GM23338 (cell line): ENCODE measurements at regions not wholly inside any gene's neighbourhood (a gene's known extent, or its start where the extent isn't known, plus 50 kb on each side); places are given as distances from the start of the nearest gene placed in this dataset.

Experiments
- ATAC-seq: fragments of 200-7000 bp; cut with Tn5 transposase; 3 replicates; pipeline ENCODE4 v1.9.1; 2020
- DNase-seq: peaks from one replicate; pipeline ENCODE4 v3.0.0-alpha.2; 2015; ENCODE audit warnings: low spot score
- H2AFZ ChIP-seq: fragments of 200-600 bp; sonication (generic); 2 replicates; pipeline ENCODE4 v1.8.0; 2016; ENCODE audit warnings: antibody characterized with exemption, mild to moderate bottlenecking, moderate library complexity
- H3F3A ChIP-seq: fragments of 200-600 bp; sonication (generic); replicated peaks from 2 replicates; pipeline ENCODE4 v1.8.0; 2017; ENCODE audit warnings: antibody characterized with exemption, mixed run types, low read depth
- H3K27ac ChIP-seq: fragments of 200-600 bp; sonication (generic); 2 replicates; pipeline ENCODE4 v1.6.1; 2016; ENCODE audit warnings: low read depth
- H3K27me3 ChIP-seq: fragments of 200-600 bp; sonication (generic); 2 replicates; pipeline ENCODE4 v1.8.0; 2016; ENCODE audit warnings: mild to moderate bottlenecking, mixed run types, moderate library complexity; ENCODE audit not compliant: insufficient read depth
- H3K36me3 ChIP-seq: fragments of 200-600 bp; sonication (generic); 2 replicates; pipeline ENCODE4 v1.8.0; 2016; ENCODE audit warnings: mild to moderate bottlenecking; ENCODE audit not compliant: insufficient read depth
- H3K4me1 ChIP-seq: fragments of 200-600 bp; sonication (generic); 2 replicates; pipeline ENCODE4 v1.8.0; 2016; ENCODE audit warnings: mild to moderate bottlenecking, moderate library complexity; ENCODE audit not compliant: insufficient read depth
- H3K4me2 ChIP-seq: fragments of 200-600 bp; sonication (generic); 2 replicates; pipeline ENCODE4 v1.7.1; 2017; ENCODE audit warnings: mixed run types
- H3K4me3 ChIP-seq: fragments of 200-600 bp; sonication (generic); 2 replicates; pipeline ENCODE4 v1.6.1; 2016; ENCODE audit warnings: mixed run types
- H3K79me2 ChIP-seq: fragments of 200-600 bp; sonication (generic); replicated peaks from 2 replicates; pipeline ENCODE4 v1.8.0; 2017; ENCODE audit warnings: mild to moderate bottlenecking; ENCODE audit not compliant: insufficient read depth
- H3K9me2 ChIP-seq: fragments of 200-600 bp; sonication (generic); 2 replicates; pipeline ENCODE4 v1.8.0; 2017; ENCODE audit not compliant: insufficient read depth
- H4K20me1 ChIP-seq: fragments of 200-600 bp; sonication (generic); replicated peaks from 2 replicates; pipeline ENCODE4 v1.8.0; 2017; ENCODE audit warnings: mild to moderate bottlenecking; ENCODE audit not compliant: insufficient read depth
- H3K27ac Mint-ChIP-seq: 2 replicates; pipeline ENCODE4 v1.8.0; 2020; ENCODE audit warnings: inconsistent platforms, mild to moderate bottlenecking, moderate library complexity, mixed read lengths
- H3K27me3 Mint-ChIP-seq: 3 replicates; pipeline ENCODE4 v1.8.0; 2022; ENCODE audit warnings: low read depth, mild to moderate bottlenecking, moderate library complexity, mixed read lengths, inconsistent platforms; ENCODE audit not compliant: insufficient read depth, poor library complexity
- H3K36me3 Mint-ChIP-seq: 3 replicates; pipeline ENCODE4 v1.8.0; 2021; ENCODE audit warnings: low read depth, mild to moderate bottlenecking, inconsistent platforms, moderate library complexity, mixed read lengths
- H3K4me1 Mint-ChIP-seq: 3 replicates; pipeline ENCODE4 v1.8.0; 2020; ENCODE audit warnings: mild to moderate bottlenecking, inconsistent platforms, mixed read lengths
- H3K4me3 Mint-ChIP-seq: 3 replicates; pipeline ENCODE4 v1.8.0; 2021; ENCODE audit warnings: moderate library complexity, mild to moderate bottlenecking, inconsistent platforms, mixed read lengths
- H3K9me3 Mint-ChIP-seq: 3 replicates; pipeline ENCODE4 v1.8.0; 2020; ENCODE audit warnings: moderate library complexity, mild to moderate bottlenecking, inconsistent platforms, mixed read lengths
- CREB1 ChIP-seq: fragments of 250-450 bp; sonication (Bioruptor Pico); IDR thresholded peaks from 2 replicates; pipeline ENCODE4 v1.5.0; 2020; ENCODE audit warnings: low read depth, mild to moderate bottlenecking, moderate library complexity
- CTCF ChIP-seq, 2 experiments: fragments of 200-600 bp in 1 of 2; sonication (generic) in 1 of 2; conservative IDR thresholded peaks; 2 replicates each; pipeline versions ENCODE4 v1.5.1 to v1.6.1; 2016 to 2017; ENCODE audit warnings: antibody characterized with exemption in 2 of 2, low read depth in 2 of 2, mild to moderate bottlenecking in 2 of 2, moderate library complexity in 1 of 2
- ETS1 ChIP-seq: IDR thresholded peaks from 2 replicates; pipeline ENCODE4 v1.6.1; 2016; ENCODE audit warnings: antibody characterized with exemption
- EZH2 ChIP-seq: fragments of 200-600 bp; sonication (generic); IDR thresholded peaks from one replicate; pipeline ENCODE4 v1.8.0; 2017; ENCODE audit warnings: antibody characterized with exemption, mild to moderate bottlenecking, low read depth; ENCODE audit not compliant: unreplicated experiment
- JUNB ChIP-seq: IDR thresholded peaks from one replicate; pipeline ENCODE4 v1.6.1; 2016; ENCODE audit warnings: antibody characterized with exemption; ENCODE audit not compliant: unreplicated experiment
- NANOG ChIP-seq: IDR thresholded peaks from 2 replicates; pipeline ENCODE4 v1.6.1; 2016; ENCODE audit warnings: antibody characterized with exemption, borderline replicate concordance
- POLR2AphosphoS5 ChIP-seq: IDR thresholded peaks from 2 replicates; pipeline ENCODE4 v1.6.1; 2016; ENCODE audit warnings: antibody characterized with exemption, low read depth
- REST ChIP-seq: IDR thresholded peaks from one replicate; pipeline ENCODE4 v1.6.1; 2018; ENCODE audit warnings: antibody characterized with exemption; ENCODE audit not compliant: unreplicated experiment
- STAT1 ChIP-seq: IDR thresholded peaks from one replicate; pipeline ENCODE4 v1.6.1; 2016; ENCODE audit warnings: antibody characterized with exemption; ENCODE audit not compliant: unreplicated experiment
- ZNF114 ChIP-seq: fragments of 250-450 bp; sonication (Bioruptor Pico); IDR thresholded peaks from 2 replicates; pipeline ENCODE4 v1.5.0; 2020; ENCODE audit warnings: mild to moderate bottlenecking, moderate library complexity
- ZNF331 ChIP-seq: fragments of 250-450 bp; sonication (Bioruptor Pico); IDR thresholded peaks from 2 replicates; pipeline ENCODE4 v1.5.0; 2020; ENCODE audit warnings: low read depth, mild to moderate bottlenecking, moderate library complexity
- ZNF462 ChIP-seq: fragments of 250-450 bp; sonication (Bioruptor Pico); IDR thresholded peaks from 2 replicates; pipeline ENCODE4 v1.5.0; 2020; ENCODE audit warnings: mild to moderate bottlenecking, moderate library complexity

- TF ChIP-seq ZNF462 (CRISPR knock-in tag): no peak
- TF ChIP-seq JUNB: no peak
- TF ChIP-seq CREB1 (CRISPR knock-in tag): no peak
These were observed 1400.8 kb upstream of the DDX18 start (continued) for GRCh38 chr2:116413659-116414058.

DNA sequence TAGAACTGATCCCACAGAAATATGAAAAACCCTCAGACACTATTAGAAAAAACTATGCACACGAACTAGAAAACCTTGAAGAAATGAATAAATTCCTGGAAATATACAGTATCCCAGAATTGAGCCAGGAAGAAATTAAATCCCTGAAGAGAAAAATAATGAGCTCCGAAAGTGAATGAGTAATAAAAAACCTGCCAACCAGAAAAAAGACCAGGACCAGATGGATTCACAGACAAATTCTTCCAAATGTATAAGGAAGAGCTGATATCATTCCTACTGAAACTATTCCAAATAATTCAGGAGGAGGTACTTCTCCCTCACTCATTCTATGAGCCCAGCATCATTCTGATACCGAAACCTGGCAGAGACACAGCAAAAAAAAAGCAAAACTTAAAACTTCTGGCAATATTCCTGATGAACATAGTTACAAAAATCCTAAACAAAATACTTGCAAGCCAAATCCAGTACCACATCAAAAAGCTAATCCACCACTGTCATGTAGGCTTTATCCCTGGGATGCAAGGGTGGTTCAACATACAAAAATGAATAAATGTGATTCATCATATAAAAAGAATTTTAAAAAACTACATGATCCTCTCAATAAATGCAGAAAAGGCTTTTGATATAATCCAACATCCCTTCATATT lies 1397.6 kb upstream of the DDX18 start:
- H2AFZ ChIP-seq: no peak overlapping the region
- Mint-ChIP-seq H3K4me1 (no peaks in the 10 kb centered on the region), H3K36me3 (no peaks in the 10 kb centered on the region), H3K4me3 (no peak overlapping the region), H3K27me3 (peaks cover 5% of the 10 kb centered on the region), H3K9me3 (no peaks in the 10 kb centered on the region), H3K27ac (no peak overlapping the region)
- no peak overlapping the region for H3K4me2 ChIP-seq
- peaks cover 3% of the 10 kb centered on the region; the same call in 1 of the 2 replicates for H3K9me2 ChIP-seq
- no peak overlapping the region for H3K27ac ChIP-seq
- no peaks in the 10 kb centered on the region for H4K20me1 ChIP-seq
- no peak overlapping the region for H3K4me3 ChIP-seq
- ATAC-seq: no peak
- H3K27me3 ChIP-seq: no peaks in the 10 kb centered on the region
- H3K36me3 ChIP-seq: no peaks in the 10 kb centered on the region
- H3K4me1 ChIP-seq: no peaks in the 10 kb centered on the region
- no peak for DNase-seq
- no peaks in the 10 kb centered on the region for H3F3A ChIP-seq
- no peaks in the 10 kb centered on the region for H3K79me2 ChIP-seq
- no peak for TF ChIP-seq STAT1
- TF ChIP-seq NANOG: no peak
- no peak for TF ChIP-seq REST
- TF ChIP-seq ETS1: no peak
- no peak for TF ChIP-seq CTCF (conservative IDR thresholded peaks at IDR 0.05; ENCODE audit: low read depth in 2 of 2)
- no peak for TF ChIP-seq POLR2AphosphoS5
- TF ChIP-seq ZNF331 (CRISPR knock-in tag): no peak
- no peak for TF ChIP-seq EZH2
- TF ChIP-seq ZNF114: no peak
- TF ChIP-seq CREB1 (CRISPR knock-in tag): no peak
